A673 (cell line): ENCODE measurements at regions not wholly inside any gene's neighbourhood (a gene's known extent, or its start where the extent isn't known, plus 50 kb on each side); places are given as distances from the start of the nearest gene placed in this dataset.

Experiments used
- BruUV-seq: library from RNA; stranded (reverse); fragments of 400-500 nt; replicated peaks from 2 replicates; lab custom pipeline; 2021; lab: Mats Ljungman, UMichigan
- CTCF ChIA-PET: fragments of 300-600 bp; sonication (Branson Sonifier 250); formaldehyde crosslinking; loops from one replicate; lab custom pipeline; 2022; ENCODE audit warnings: antibody characterized with exemption; lab: Charles Lee
- POLR2A ChIA-PET: fragments of 300-600 bp; sonication (Branson Sonifier 250); formaldehyde crosslinking; loops from one replicate; lab custom pipeline; 2022; ENCODE audit warnings: antibody characterized with exemption; ENCODE audit not compliant: low non-redundant PET; lab: Charles Lee
- DNase-seq: peaks from one replicate; pipeline ENCODE4 v3.0.0-alpha.2; 2015; ENCODE audit warnings: low spot score
- H3K27ac ChIP-seq: fragments of 200-600 bp; sonication (generic); 2 replicates; pipeline ENCODE4 v1.5.1; 2016; ENCODE audit warnings: mixed run types, low read depth, mild to moderate bottlenecking, mixed read lengths, antibody characterized with exemption, low read length; ENCODE audit not compliant: poor library complexity, severe bottlenecking
- H3K27me3 ChIP-seq: fragments of 200-600 bp; sonication (generic); replicated peaks from 2 replicates; pipeline ENCODE4 v1.6.1; 2017; ENCODE audit warnings: mixed run types, low read depth, mild to moderate bottlenecking, mixed read lengths, antibody characterized with exemption, low read length; ENCODE audit not compliant: insufficient read depth, poor library complexity
- H3K36me3 ChIP-seq: fragments of 200-600 bp; sonication (generic); 2 replicates; pipeline ENCODE4 v1.6.1; 2016; ENCODE audit warnings: mixed run types, mild to moderate bottlenecking, mixed read lengths, antibody characterized with exemption, low read length; ENCODE audit not compliant: insufficient read depth, poor library complexity, severe bottlenecking
- H3K4me1 ChIP-seq: fragments of 200-600 bp; sonication (generic); 2 replicates; pipeline ENCODE4 v1.6.1; 2017; ENCODE audit warnings: mixed run types, mild to moderate bottlenecking, mixed read lengths, antibody characterized with exemption, low read length; ENCODE audit not compliant: insufficient read depth, poor library complexity, severe bottlenecking
- H3K4me3 ChIP-seq: fragments of 200-600 bp; sonication (generic); 2 replicates; pipeline ENCODE4 v1.5.1; 2016; ENCODE audit warnings: low read depth, mixed run types, mild to moderate bottlenecking, mixed read lengths, low read length; ENCODE audit not compliant: poor library complexity, severe bottlenecking
- H3K9me3 ChIP-seq: fragments of 200-600 bp; sonication (generic); 2 replicates; pipeline ENCODE4 v1.6.1; 2016; ENCODE audit warnings: mixed run types, low read depth, mild to moderate bottlenecking, mixed read lengths, antibody characterized with exemption, low read length; ENCODE audit not compliant: poor library complexity, severe bottlenecking
- CTCF ChIP-seq: fragments of 300-800, 200-600 bp; sonication (generic); conservative IDR thresholded peaks from 2 replicates; pipeline ENCODE4 v1.5.1; 2017; ENCODE audit warnings: low read depth, mild to moderate bottlenecking, antibody characterized with exemption, low read length, moderate library complexity, mixed read lengths
- EZH2 ChIP-seq: fragments of 200-600 bp; sonication (generic); IDR thresholded peaks from 2 replicates; pipeline ENCODE4 v1.6.1; 2017; ENCODE audit warnings: borderline replicate concordance, low read depth, mild to moderate bottlenecking, mixed read lengths, antibody characterized with exemption, low read length; ENCODE audit not compliant: poor library complexity, severe bottlenecking
- intact Hi-C: fragments of 100-400 bp; cut with micrococcal nuclease; formaldehyde crosslinking; loops from one replicate; pipeline ENCODE4 v1.10.0; 2022; ENCODE audit not compliant: unreplicated experiment

GRCh38 chr13:102968572-102969228 is 97.5 kb downstream of the SLC10A2 start:
- TF ChIP-seq CTCF, result no peak
- TF ChIP-seq EZH2, result no peak
- Histone ChIP-seq H3K9me3 (no peaks in the 10 kb centered on the region), H3K27ac (no peak overlapping the region), H3K36me3 (no peaks in the 10 kb centered on the region), H3K4me1 (no peaks in the 10 kb centered on the region), H3K27me3 (peaks cover 40% of the 10 kb centered on the region), H3K4me3 (no peak overlapping the region)
- ChIA-PET CTCF (no interaction called here), POLR2A (no interaction called here)
- BruUV-seq, result no TSS peak
- no peak for DNase-seq
- intact Hi-C loops, result no loop called here

GRCh38 chr13:102965802-102966201 is 100.4 kb downstream of the SLC10A2 start:
- TF ChIP-seq CTCF (no peak), EZH2 (no peak)
- Histone ChIP-seq H3K4me3 (no peak overlapping the region), H3K27me3 (peaks cover 41% of the 10 kb centered on the region), H3K9me3 (no peaks in the 10 kb centered on the region), H3K36me3 (no peaks in the 10 kb centered on the region), H3K27ac (no peak overlapping the region), H3K4me1 (no peaks in the 10 kb centered on the region)
- no TSS peak for BruUV-seq
- DNase-seq, result no peak
- POLR2A ChIA-PET, result no interaction called here
- intact Hi-C loops, result no loop called here
- CTCF ChIA-PET, result no interaction called here

GRCh38 chr13:102962430-102962829 is 103.8 kb downstream of the SLC10A2 start:
- H3K36me3 ChIP-seq, result no peaks in the 10 kb centered on the region
- no TSS peak for BruUV-seq
- H3K4me1 ChIP-seq, result no peaks in the 10 kb centered on the region
- intact Hi-C loops, result no loop called here
- H3K4me3 ChIP-seq, result no peak overlapping the region
- H3K27ac ChIP-seq, result no peak overlapping the region
- TF ChIP-seq EZH2, result no peak
- no peak for TF ChIP-seq CTCF
- no peak for DNase-seq
- no peaks in the 10 kb centered on the region for H3K9me3 ChIP-seq
- ChIA-PET CTCF (no interaction called here), POLR2A (no interaction called here)
- H3K27me3 ChIP-seq, result peaks cover 53% of the 10 kb centered on the region
